Stimulated activated naive CD8-positive, alpha-beta T cell treated with anti-CD3 and anti-CD28 coated beads, Interleukin-15, Interleukin-2, amounts not matched to agents 100 ng/mL and 50 ng/mL, for 24 hours (primary cell): ENCODE measurements at regions not wholly inside any gene's neighbourhood (a gene's known extent, or its start where the extent isn't known, plus 50 kb on each side); places are given as distances from the start of the nearest gene placed in this dataset.

Experiments
- H3K27ac Mint-ChIP-seq: one replicate; pipeline ENCODE4 v1.8.0; 2021; ENCODE audit warnings: mild to moderate bottlenecking, mixed read lengths
- H3K27me3 Mint-ChIP-seq: one replicate; pipeline ENCODE4 v1.8.0; 2021; ENCODE audit warnings: mixed read lengths
- H3K36me3 Mint-ChIP-seq: one replicate; pipeline ENCODE4 v1.8.0; 2021; ENCODE audit warnings: low read depth, mixed read lengths
- H3K4me1 Mint-ChIP-seq: one replicate; pipeline ENCODE4 v1.8.0; 2021; ENCODE audit warnings: low read depth, mixed read lengths
- H3K4me3 Mint-ChIP-seq: one replicate; pipeline ENCODE4 v1.8.0; 2021; ENCODE audit warnings: mild to moderate bottlenecking, mixed read lengths
- H3K9me3 Mint-ChIP-seq: one replicate; pipeline ENCODE4 v1.8.0; 2021; ENCODE audit warnings: mixed read lengths

DNA sequence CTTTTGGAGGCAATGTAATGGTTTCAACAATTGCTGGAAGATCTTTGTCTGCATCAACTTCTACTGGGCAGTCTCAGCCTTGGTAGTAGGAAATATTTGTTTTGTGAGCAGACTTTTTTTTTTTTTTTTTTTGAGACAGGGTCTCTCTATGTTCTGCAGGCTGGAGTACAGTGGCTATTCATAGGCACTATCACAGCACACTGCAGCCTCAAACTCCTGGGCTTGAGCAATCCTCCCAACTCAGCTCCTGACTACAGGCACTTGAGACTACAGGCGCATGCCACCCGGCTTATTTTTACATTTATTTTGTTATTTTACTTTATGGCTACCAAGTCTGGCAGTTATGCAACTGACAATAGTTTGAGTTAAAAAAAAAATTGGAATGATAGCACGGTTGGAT is 187.3 kb downstream of the SNX18 start:
- H3K4me1 Mint-ChIP-seq = peaks cover 8% of the 10 kb centered on the region
- H3K27me3 Mint-ChIP-seq = no peaks in the 10 kb centered on the region
- no peak overlapping the region for H3K4me3 Mint-ChIP-seq
- H3K9me3 Mint-ChIP-seq = no peaks in the 10 kb centered on the region
- H3K27ac Mint-ChIP-seq = no peak overlapping the region
- H3K36me3 Mint-ChIP-seq = no peaks in the 10 kb centered on the region

DNA sequence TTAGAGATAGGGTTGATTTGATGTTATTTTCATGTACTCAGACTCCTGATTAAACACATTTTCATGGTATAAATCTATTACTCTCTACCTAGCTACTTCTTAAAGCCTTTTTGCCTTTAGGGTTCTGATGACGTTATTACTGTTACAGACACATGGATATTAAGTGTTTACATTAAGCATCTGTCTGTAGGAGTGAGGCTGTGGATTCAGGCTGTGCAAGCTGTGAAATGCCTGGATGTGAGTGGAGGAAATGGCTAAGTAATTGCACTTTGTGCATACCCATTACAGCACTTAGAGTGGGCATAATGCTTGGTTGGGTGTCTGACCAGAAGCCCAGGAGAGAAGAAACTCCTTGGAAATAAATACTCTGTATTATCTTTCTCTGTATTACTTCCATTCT is 186.8 kb downstream of the SNX18 start:
- Mint-ChIP-seq H3K4me3 (no peak overlapping the region), H3K9me3 (no peaks in the 10 kb centered on the region), H3K4me1 (peaks cover 8% of the 10 kb centered on the region), H3K36me3 (no peaks in the 10 kb centered on the region), H3K27me3 (no peaks in the 10 kb centered on the region), H3K27ac (no peak overlapping the region)

DNA sequence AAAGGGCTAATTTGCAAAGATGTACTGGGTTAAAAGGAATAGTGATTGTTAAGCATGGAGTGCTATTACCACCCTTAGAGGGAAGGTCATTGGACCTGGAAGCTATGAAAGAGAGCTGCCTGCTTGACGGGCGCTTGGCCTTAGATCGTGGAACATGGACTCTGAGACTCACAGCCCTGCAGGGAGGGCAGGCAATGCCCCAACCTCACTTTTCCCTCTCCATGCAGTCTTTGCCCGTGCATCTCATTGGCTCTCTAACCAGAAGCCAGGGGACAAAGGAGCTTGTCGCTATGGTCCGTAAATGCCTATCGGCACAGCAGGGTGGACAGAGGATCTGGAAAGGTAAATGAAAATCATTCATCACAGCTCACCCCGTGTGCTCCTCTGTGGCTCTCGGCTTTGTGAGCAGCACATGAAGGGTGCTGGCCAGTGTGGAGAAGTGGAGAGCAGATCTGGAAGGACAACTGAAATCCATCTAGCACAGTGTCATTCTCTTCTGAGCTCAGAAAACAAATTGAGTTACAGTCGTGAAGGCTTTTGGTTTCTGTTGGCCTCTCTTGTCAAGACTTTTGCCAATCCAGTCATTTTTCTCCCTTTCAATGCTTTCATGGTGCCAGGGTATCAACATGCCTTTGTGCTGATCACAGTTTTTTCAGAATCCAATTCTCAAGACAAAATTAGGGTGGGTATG is 186.2 kb downstream of the SNX18 start:
- Mint-ChIP-seq H3K4me1 (peaks cover 8% of the 10 kb centered on the region), H3K4me3 (no peak overlapping the region), H3K9me3 (no peaks in the 10 kb centered on the region), H3K27ac (no peak overlapping the region), H3K36me3 (no peaks in the 10 kb centered on the region), H3K27me3 (no peaks in the 10 kb centered on the region)

DNA sequence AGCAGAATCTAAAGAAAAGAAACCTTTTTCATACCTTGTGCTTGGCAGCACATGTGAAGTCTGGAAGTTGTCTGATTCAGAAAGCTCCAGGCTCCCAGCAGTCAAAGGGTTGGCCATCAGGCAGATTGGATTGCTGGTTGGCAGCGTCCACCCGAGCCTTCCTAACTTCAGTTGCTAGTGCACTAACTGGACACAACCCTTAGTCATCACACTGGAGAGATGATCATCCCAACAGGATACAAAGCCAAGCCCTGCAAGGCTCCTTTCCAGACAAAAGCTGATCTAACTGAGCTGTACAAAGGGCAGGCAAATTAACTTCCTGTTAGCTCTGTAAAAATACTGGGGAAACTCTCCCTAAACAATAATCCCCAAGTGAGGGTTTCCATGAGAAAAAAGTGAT is 185.6 kb downstream of the SNX18 start:
- Mint-ChIP-seq H3K36me3 (no peaks in the 10 kb centered on the region), H3K9me3 (no peaks in the 10 kb centered on the region), H3K27me3 (no peaks in the 10 kb centered on the region), H3K4me3 (no peak overlapping the region), H3K4me1 (peaks cover 8% of the 10 kb centered on the region), H3K27ac (no peak overlapping the region)

DNA sequence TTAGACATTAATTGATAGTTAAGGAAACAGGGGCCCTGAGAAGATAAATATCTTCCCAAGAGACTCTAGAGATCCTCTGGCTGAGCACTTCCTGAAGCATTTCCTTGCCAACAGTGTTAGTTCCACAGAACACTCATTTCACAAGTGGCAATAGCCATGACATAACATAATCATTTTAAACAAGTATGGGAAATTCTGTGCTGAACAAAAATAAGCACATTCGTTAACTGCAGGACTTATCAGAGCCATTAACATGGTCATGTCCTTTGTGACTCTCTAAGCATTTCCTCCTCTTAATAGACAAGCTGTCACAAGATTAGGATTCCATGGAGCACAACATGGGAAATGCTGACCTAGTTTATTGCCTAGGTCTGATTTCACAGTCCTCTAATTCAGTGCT is 184.9 kb downstream of the SNX18 start:
- peaks cover 8% of the 10 kb centered on the region for H3K4me1 Mint-ChIP-seq
- no peaks in the 10 kb centered on the region for H3K36me3 Mint-ChIP-seq
- H3K9me3 Mint-ChIP-seq = no peaks in the 10 kb centered on the region
- H3K4me3 Mint-ChIP-seq = no peak overlapping the region
- H3K27me3 Mint-ChIP-seq = no peaks in the 10 kb centered on the region
- no peak overlapping the region for H3K27ac Mint-ChIP-seq

DNA sequence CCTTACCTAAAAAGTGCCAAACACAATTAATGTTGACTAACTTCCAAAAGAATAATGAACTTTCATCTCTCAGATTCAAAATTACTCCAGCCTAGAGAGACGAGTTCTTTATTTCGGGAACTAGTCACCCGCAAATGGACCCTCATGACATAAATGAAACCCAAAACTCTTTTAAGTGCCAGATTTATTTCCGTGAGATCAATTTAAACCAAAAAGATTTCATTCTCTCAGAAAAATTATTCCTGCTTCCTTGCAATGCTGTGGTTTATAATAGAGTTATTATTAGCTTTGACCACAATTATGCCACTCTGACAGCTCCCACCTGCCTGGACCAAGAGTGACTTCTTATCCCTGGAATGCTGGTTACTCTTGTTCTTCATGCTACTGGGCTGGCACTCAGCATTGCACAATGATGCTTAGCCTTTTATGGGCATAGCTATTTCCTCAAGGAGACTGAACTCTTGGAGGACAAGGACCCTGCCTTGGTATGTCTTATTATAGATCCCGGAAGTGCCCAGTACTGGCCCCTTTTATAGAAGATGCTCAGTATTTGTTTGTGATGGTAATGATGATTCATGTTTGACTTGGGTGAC is 183.5 kb downstream of the SNX18 start:
- H3K27ac Mint-ChIP-seq = no peak overlapping the region
- H3K27me3 Mint-ChIP-seq = no peaks in the 10 kb centered on the region

DNA sequence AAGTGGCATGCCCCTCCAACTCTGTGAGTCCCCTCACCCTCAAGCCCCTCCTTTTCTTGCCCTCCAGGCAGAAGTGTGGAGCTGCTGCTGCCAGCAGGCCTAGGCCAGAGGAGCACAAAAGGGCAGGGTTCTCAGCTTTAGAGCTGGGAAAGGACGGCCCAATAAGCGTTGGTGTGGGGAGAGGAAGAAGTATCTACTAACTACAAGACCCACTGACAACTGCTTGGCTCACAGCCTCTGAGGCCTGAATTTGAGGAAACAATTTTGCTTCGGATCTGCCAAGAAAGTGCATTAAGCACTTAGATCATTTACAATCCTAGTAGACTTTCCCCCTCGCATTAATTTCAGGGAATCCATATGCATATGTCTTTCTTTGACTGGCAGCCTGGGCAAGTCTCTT is 179.4 kb downstream of the SNX18 start:
- Mint-ChIP-seq H3K27ac (no peak overlapping the region), H3K4me3 (no peak overlapping the region), H3K9me3 (no peaks in the 10 kb centered on the region), H3K4me1 (no peaks in the 10 kb centered on the region), H3K36me3 (no peaks in the 10 kb centered on the region), H3K27me3 (no peaks in the 10 kb centered on the region)

More for the DNA sequence above, 183.5 kb downstream of the SNX18 start:
- H3K4me3 Mint-ChIP-seq = no peak overlapping the region
- peaks cover 6% of the 10 kb centered on the region for H3K4me1 Mint-ChIP-seq
- no peaks in the 10 kb centered on the region for H3K36me3 Mint-ChIP-seq
- H3K9me3 Mint-ChIP-seq = no peaks in the 10 kb centered on the region

DNA sequence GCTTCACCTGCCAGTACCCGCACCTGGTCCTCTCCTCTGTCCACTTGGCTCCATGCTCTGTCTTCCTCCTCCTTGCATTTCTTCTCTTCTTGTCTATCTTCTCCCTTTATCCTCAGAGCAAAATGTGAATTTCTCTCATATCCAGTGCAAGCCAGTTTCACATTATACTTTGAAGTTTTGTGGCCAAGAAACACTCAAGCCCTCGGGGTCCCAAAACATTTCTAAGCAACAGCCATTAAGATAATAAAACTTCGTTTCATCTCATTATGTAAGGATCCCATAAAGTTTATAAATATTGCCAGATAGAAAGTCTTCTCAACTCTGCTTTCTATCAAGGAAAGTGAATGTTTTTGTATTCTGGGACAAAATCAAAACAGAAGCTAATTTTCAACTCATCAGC is 178.8 kb downstream of the SNX18 start:
- Mint-ChIP-seq H3K27me3 (no peaks in the 10 kb centered on the region), H3K27ac (no peak overlapping the region), H3K4me1 (peaks cover 3% of the 10 kb centered on the region)

DNA sequence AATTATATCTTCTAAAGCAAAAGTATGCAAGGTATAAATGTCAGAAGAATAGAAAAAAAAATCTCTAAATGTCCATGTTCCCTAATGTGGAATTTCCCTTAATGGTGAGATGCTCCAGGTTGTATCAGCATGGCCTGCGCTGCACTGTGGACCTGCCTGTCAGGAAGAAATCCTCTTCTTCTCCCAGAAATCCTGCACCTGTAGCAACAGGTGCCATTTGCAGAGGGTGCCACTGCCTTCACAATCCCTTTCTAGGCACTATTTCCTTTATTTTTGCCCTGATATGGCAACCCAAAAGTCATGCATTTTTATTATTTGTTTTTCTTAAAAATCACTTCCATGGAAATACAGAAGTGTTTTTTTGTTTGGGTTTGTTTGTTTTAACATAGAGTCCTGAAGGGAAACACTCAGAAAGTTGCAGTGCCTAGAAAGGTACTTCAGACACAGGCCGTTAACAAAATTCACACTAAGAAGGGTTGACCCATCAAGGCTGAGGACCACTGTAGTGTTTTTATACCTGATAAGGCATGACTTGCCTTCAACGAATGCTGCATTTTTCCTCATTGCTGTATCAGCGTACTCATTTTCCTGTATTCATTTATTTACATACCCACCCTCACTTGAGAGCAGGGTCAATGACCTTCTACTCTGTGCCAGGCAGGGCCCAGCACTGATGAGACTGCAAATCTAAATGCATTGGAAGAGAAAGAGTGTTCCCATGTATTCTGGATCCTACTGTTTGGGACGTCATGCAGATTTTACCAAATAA is 177.8 kb downstream of the SNX18 start:
- H3K4me1 Mint-ChIP-seq = peaks cover 11% of the 10 kb centered on the region
- no peak overlapping the region for H3K27ac Mint-ChIP-seq
- H3K4me3 Mint-ChIP-seq = no peak overlapping the region
- no peaks in the 10 kb centered on the region for H3K36me3 Mint-ChIP-seq
- H3K9me3 Mint-ChIP-seq = no peaks in the 10 kb centered on the region
- H3K27me3 Mint-ChIP-seq = no peaks in the 10 kb centered on the region

More for the DNA sequence above, 178.8 kb downstream of the SNX18 start:
- Mint-ChIP-seq H3K36me3 (no peaks in the 10 kb centered on the region), H3K4me3 (no peak overlapping the region), H3K9me3 (no peaks in the 10 kb centered on the region)

DNA sequence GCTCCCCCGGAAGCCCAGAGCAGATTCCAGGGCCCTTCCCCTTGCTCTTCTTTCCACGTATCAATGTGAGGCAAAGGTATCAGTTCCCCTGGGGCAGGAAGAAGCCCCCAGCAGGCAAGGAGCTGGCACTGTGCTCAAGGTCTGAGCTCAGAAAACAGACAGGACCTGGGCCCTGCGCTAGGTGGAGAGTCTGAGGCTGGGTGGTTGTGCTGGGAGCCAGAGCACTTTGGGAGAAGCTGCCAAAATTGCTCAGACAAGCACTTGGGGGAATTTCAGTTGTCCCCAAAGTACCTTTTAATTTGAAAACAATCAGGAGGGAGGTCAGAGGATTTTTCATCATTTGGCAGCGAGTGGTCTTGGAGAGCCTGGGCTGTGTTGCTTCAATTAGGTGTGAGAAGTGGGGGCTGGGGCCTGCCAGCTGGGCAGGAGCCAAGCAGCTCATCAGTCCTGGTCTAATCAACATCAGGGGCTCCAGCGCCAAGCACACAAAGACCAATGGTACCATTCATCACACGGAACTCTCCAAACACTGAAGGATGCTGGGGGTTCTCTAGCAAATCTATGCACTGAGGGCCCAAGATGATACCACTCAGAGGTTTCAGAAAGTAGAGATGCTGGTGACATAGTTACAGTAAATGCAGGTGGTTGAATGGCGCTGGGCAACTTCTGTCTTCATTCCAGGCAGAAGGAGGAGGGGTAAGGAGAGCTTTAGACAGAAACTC is 176.5 kb downstream of the SNX18 start:
- H3K27me3 Mint-ChIP-seq = no peaks in the 10 kb centered on the region
- no peak overlapping the region for H3K27ac Mint-ChIP-seq
- H3K9me3 Mint-ChIP-seq = peaks cover 3% of the 10 kb centered on the region
- no peaks in the 10 kb centered on the region for H3K36me3 Mint-ChIP-seq
- peaks cover 23% of the 10 kb centered on the region for H3K4me1 Mint-ChIP-seq
- H3K4me3 Mint-ChIP-seq = no peak overlapping the region

DNA sequence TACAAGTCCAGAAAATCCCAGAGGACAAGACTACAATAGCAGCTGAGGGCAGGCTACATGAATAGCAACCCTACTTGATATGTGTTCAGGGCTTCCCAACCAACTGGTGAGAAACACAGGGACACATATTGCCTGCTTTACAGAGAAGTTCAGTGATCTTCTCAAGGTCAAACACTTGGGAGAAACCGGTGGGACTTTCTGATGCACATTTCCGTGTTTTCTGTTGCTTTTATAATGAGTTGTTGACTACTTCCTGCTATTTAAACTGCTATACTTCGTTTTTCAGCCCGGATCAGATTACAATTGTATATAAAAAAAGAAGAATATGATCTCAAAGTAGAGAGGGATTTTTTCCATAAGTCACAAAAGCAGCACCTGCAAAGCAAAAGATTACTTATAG is 175.1 kb downstream of the SNX18 start:
- no peaks in the 10 kb centered on the region for H3K36me3 Mint-ChIP-seq
- H3K9me3 Mint-ChIP-seq = peaks cover 9% of the 10 kb centered on the region
- H3K27ac Mint-ChIP-seq = no peak overlapping the region
- no peaks in the 10 kb centered on the region for H3K27me3 Mint-ChIP-seq
- peaks cover 27% of the 10 kb centered on the region for H3K4me1 Mint-ChIP-seq
- no peak overlapping the region for H3K4me3 Mint-ChIP-seq

DNA sequence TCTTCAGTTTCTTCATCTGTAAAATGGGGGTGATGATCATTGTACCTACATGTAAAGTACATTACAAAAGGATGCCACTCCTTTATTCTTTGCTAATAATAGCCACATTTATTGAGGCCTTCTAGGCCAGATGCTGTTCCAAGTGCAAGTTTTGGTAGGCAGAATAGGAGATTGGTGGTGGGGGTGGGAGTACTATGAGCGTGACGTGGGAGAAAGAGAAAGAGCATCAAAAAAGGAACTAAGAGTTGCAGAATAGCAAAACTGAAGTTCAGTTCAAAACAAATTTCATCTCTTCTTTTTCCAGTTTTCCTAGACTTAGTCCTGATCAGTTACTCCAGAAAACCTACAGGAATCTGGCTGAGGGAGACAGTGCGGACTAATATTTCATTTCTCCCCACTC is 174.1 kb downstream of the SNX18 start:
- peaks cover 13% of the 10 kb centered on the region for H3K9me3 Mint-ChIP-seq
- no peak overlapping the region for H3K27ac Mint-ChIP-seq
- H3K4me1 Mint-ChIP-seq = peaks cover 27% of the 10 kb centered on the region
- H3K36me3 Mint-ChIP-seq = no peaks in the 10 kb centered on the region
- no peaks in the 10 kb centered on the region for H3K27me3 Mint-ChIP-seq
- no peak overlapping the region for H3K4me3 Mint-ChIP-seq

DNA sequence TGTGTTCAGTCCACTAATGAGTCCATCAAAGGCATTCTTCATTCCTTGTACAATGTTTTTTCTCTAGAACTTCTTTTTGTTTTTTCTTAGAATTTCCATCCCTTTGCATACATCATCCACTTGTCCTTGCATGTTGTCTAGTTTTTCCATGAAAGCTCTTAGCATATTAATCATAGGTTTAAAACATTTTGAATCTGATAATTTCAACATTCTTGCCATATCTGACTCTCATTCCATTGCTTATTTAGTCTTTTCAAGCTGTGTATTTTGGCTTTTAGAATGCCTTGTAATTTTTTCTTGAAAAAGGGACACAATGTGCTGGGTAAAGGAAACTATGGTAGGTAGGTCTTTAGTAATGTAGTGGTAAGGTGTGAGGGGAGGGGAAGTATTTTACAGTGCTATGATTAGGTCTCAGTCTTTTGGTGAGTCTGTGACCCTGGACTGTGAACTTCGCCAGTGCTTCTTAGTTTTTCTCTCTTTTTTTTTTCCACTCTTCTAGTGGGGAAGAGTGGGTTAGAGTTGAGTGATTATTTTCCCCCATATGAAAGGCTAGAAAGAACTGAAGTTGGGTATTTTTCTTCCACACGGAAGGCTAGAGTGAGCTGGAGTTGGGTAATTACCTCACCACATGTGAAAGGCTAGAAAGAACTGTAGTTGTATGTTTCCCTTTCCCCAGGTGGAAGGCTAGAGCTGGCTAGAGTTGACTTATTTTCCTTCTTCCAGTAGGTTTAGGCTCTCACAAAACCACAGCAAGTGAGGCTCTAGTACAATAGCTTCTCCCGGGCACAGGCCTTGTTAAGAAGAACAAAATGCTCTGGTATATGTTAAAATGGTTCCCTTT is 172.1 kb downstream of the SNX18 start:
- peaks cover 13% of the 10 kb centered on the region for H3K9me3 Mint-ChIP-seq
- no peak overlapping the region for H3K27ac Mint-ChIP-seq
- peaks cover 27% of the 10 kb centered on the region for H3K4me1 Mint-ChIP-seq
- no peaks in the 10 kb centered on the region for H3K36me3 Mint-ChIP-seq
- H3K4me3 Mint-ChIP-seq = no peak overlapping the region
- no peaks in the 10 kb centered on the region for H3K27me3 Mint-ChIP-seq

DNA sequence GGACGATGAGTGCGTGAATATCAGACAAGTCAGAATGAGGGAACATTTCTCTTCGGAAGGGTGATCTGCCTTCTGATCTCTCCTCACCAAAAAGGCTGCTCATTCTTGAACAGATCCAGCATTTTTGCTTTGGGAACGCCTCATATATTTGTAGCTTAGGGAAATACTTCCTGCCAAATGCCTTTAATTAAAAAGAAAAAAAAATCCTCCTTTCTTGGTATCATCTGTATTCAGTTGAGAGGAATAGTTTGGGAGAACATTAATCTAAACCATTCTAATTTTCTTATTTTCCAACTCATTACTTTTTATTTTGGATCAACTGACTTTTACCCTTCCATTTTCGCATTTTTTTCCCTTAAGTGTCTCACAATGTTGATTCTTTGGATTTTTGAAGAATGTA is 163.4 kb downstream of the SNX18 start:
- Mint-ChIP-seq H3K4me3 (no peak overlapping the region), H3K9me3 (no peaks in the 10 kb centered on the region), H3K36me3 (no peaks in the 10 kb centered on the region), H3K27me3 (no peaks in the 10 kb centered on the region), H3K4me1 (peaks cover 9% of the 10 kb centered on the region), H3K27ac (no peak overlapping the region)
